Trophoblast cell (in vitro differentiated cells and primary cell): ENCODE measurements at regions not wholly inside any gene's neighbourhood (a gene's known extent, or its start where the extent isn't known, plus 50 kb on each side); places are given as distances from the start of the nearest gene placed in this dataset.

Experiments used
- DNase-seq, 2 donors: peaks; one replicate each; pipeline ENCODE4 v3.0.0-alpha.2; 2016
- H2AFZ ChIP-seq: 2 replicates; pipeline ENCODE4 v1.6.1; 2013; ENCODE audit warnings: low read length, moderate library complexity, mild to moderate bottlenecking; ENCODE audit not compliant: insufficient read depth, poor library complexity
- H2AK5ac ChIP-seq: 2 replicates; pipeline ENCODE4 v1.6.1; 2013; ENCODE audit warnings: mild to moderate bottlenecking, low read length
- H2BK120ac ChIP-seq: 2 replicates; pipeline ENCODE4 v1.6.1; 2013; ENCODE audit warnings: low read length, mild to moderate bottlenecking, moderate library complexity; ENCODE audit not compliant: insufficient read depth, poor library complexity
- H2BK12ac ChIP-seq: 2 replicates; pipeline ENCODE4 v1.6.1; 2013; ENCODE audit warnings: mild to moderate bottlenecking, low read length, moderate library complexity
- H2BK5ac ChIP-seq: 2 replicates; pipeline ENCODE4 v1.6.1; 2013; ENCODE audit warnings: low read length, low read depth, moderate library complexity, mild to moderate bottlenecking; ENCODE audit not compliant: poor library complexity
- H3K14ac ChIP-seq: 2 replicates; pipeline ENCODE4 v1.6.1; 2013; ENCODE audit warnings: mild to moderate bottlenecking, low read length
- H3K18ac ChIP-seq: 2 replicates; pipeline ENCODE4 v1.6.1; 2013; ENCODE audit warnings: mild to moderate bottlenecking, low read length
- H3K23ac ChIP-seq: 2 replicates; pipeline ENCODE4 v1.6.1; 2013; ENCODE audit warnings: low read length
- H3K27ac ChIP-seq: 2 replicates; pipeline ENCODE4 v1.5.1; 2013; ENCODE audit warnings: low read depth, mild to moderate bottlenecking, inconsistent platforms, low read length, moderate library complexity
- H3K27me3 ChIP-seq: 2 replicates; pipeline ENCODE4 v1.6.1; 2013; ENCODE audit warnings: inconsistent platforms, mild to moderate bottlenecking, low read length, moderate library complexity; ENCODE audit not compliant: insufficient read depth
- H3K36me3 ChIP-seq, 2 experiments: 1 replicate in 1 of 2; 2 replicates in 1 of 2; pipeline ENCODE4 v1.6.1; 2013; ENCODE audit warnings: low read length in 2 of 2, mild to moderate bottlenecking in 2 of 2, moderate library complexity in 1 of 2; ENCODE audit not compliant: insufficient read depth in 2 of 2, control insufficient read depth in 1 of 2
- H3K4ac ChIP-seq: 2 replicates; pipeline ENCODE4 v1.6.1; 2013; ENCODE audit warnings: low read depth, mild to moderate bottlenecking, low read length, moderate library complexity
- H3K4me1 ChIP-seq, 2 experiments: 1 replicate in 1 of 2; 2 replicates in 1 of 2; pipeline ENCODE4 v1.6.1; 2013; ENCODE audit warnings: low read length in 2 of 2, mild to moderate bottlenecking in 2 of 2, moderate library complexity in 1 of 2; ENCODE audit not compliant: insufficient read depth in 2 of 2, control insufficient read depth in 1 of 2
- H3K4me2 ChIP-seq: 2 replicates; pipeline ENCODE4 v1.6.1; 2013; ENCODE audit warnings: inconsistent platforms, mild to moderate bottlenecking, low read length, moderate library complexity
- H3K4me3 ChIP-seq: 2 replicates; pipeline ENCODE4 v1.5.1; 2013; ENCODE audit warnings: mild to moderate bottlenecking, low read depth, low read length, inconsistent platforms
- H3K79me1 ChIP-seq: one replicate; pipeline ENCODE4 v1.6.1; 2013; ENCODE audit warnings: low read length
- H3K79me2 ChIP-seq: 2 replicates; pipeline ENCODE4 v1.6.1; 2013; ENCODE audit warnings: low read length, mild to moderate bottlenecking; ENCODE audit not compliant: control insufficient read depth, insufficient read depth, poor library complexity
- H3K9ac ChIP-seq: 2 replicates; pipeline ENCODE4 v1.6.1; 2013; ENCODE audit warnings: mild to moderate bottlenecking, low read length
- H3K9me3 ChIP-seq: 2 replicates; pipeline ENCODE4 v1.6.1; 2013; ENCODE audit warnings: low read depth, mild to moderate bottlenecking, control low read depth, inconsistent platforms, low read length; ENCODE audit not compliant: insufficient read depth
- H4K12ac ChIP-seq: 2 replicates; pipeline ENCODE4 v1.6.1; 2013; ENCODE audit warnings: low read depth, mild to moderate bottlenecking, low read length, moderate library complexity
- H4K8ac ChIP-seq: 2 replicates; pipeline ENCODE4 v1.6.1; 2013; ENCODE audit warnings: low read depth, mild to moderate bottlenecking, low read length, moderate library complexity
- H4K91ac ChIP-seq: one replicate; pipeline ENCODE4 v1.6.1; 2013; ENCODE audit warnings: low read depth, mild to moderate bottlenecking, low read length, moderate library complexity
- WGBS: extraction: QIAGEN DNeasy Blood & Tissue Kit; methylation state at CpG from one replicate; pipeline ENCODE4 v1.1.7; 2013; ENCODE audit warnings: missing lambda C conversion rate; ENCODE audit not compliant: insufficient read length, insufficient coverage; ENCODE audit errors: extremely low coverage; 5-methylcytosine and 5-hydroxymethylcytosine counted together

GRCh38 chr12:58502841-58503240, 417.5 kb downstream of the LRIG3 start:
- no peaks in the 10 kb centered on the region for H3K4me1 ChIP-seq
- H3K4me3 ChIP-seq, result no peak overlapping the region
- no peak overlapping the region for H3K4ac ChIP-seq
- DNase-seq, result no peak
- no peak overlapping the region for H2AK5ac ChIP-seq
- H2BK120ac ChIP-seq, result no peak overlapping the region
- H3K27ac ChIP-seq, result no peak overlapping the region
- no peak overlapping the region for H4K12ac ChIP-seq
- no peak overlapping the region for H2BK12ac ChIP-seq
- no peak overlapping the region for H2AFZ ChIP-seq
- no peaks in the 10 kb centered on the region for H3K79me1 ChIP-seq
- no peak overlapping the region for H3K14ac ChIP-seq
- no peak overlapping the region for H3K9ac ChIP-seq
- no peak overlapping the region for H3K18ac ChIP-seq
- no peak overlapping the region for H4K91ac ChIP-seq
- no peak overlapping the region for H2BK5ac ChIP-seq
- no peaks in the 10 kb centered on the region for H3K9me3 ChIP-seq
- no peaks in the 10 kb centered on the region for H3K79me2 ChIP-seq
- no peak overlapping the region for H4K8ac ChIP-seq
- no peak overlapping the region for H3K23ac ChIP-seq
- H3K27me3 ChIP-seq, result no peaks in the 10 kb centered on the region
- no peaks in the 10 kb centered on the region for H3K36me3 ChIP-seq
- no CpG with 5 or more reads among the region's 4 CpGs for WGBS
- no peak overlapping the region for H3K4me2 ChIP-seq

DNA sequence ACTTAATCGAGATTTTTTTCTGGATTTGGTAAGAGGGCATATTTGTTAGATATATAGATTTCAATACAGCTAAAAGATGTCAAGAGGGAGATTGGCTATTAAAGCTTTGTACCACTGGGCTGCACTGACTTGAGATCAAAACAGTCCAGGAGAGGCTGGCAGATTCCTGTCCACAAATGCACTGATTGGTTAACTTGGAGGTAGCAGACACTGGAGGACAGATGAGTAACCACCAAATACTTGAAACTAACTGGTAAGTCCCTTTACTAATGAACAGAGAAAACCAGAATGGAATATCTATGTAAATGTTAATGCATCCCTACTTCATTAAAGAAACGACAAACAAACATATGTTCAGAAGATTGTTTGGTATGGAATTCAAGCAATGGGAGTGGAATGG, 416.6 kb downstream of the LRIG3 start:
- no peak overlapping the region for H3K9ac ChIP-seq
- H3K79me2 ChIP-seq, result no peaks in the 10 kb centered on the region
- H2AK5ac ChIP-seq, result no peak overlapping the region
- no peak overlapping the region for H3K18ac ChIP-seq
- no peak overlapping the region for H3K27ac ChIP-seq
- no peak overlapping the region for H2BK12ac ChIP-seq
- no peak overlapping the region for H3K4ac ChIP-seq
- H4K91ac ChIP-seq, result no peak overlapping the region
- H3K23ac ChIP-seq, result no peak overlapping the region
- H2AFZ ChIP-seq, result no peak overlapping the region
- no peak overlapping the region for H3K4me2 ChIP-seq
- no peaks in the 10 kb centered on the region for H3K79me1 ChIP-seq
- no peak for DNase-seq
- no peak overlapping the region for H4K12ac ChIP-seq
- no peaks in the 10 kb centered on the region for H3K9me3 ChIP-seq
- H3K14ac ChIP-seq, result no peak overlapping the region
- H3K4me1 ChIP-seq, result no peaks in the 10 kb centered on the region
- no peaks in the 10 kb centered on the region for H3K27me3 ChIP-seq
- H4K8ac ChIP-seq, result no peak overlapping the region
- H2BK5ac ChIP-seq, result no peak overlapping the region
- H3K36me3 ChIP-seq, result no peaks in the 10 kb centered on the region
- WGBS, result no CpG with 5 or more reads among the region's 2 CpGs
- H2BK120ac ChIP-seq, result no peak overlapping the region
- H3K4me3 ChIP-seq, result no peak overlapping the region

DNA sequence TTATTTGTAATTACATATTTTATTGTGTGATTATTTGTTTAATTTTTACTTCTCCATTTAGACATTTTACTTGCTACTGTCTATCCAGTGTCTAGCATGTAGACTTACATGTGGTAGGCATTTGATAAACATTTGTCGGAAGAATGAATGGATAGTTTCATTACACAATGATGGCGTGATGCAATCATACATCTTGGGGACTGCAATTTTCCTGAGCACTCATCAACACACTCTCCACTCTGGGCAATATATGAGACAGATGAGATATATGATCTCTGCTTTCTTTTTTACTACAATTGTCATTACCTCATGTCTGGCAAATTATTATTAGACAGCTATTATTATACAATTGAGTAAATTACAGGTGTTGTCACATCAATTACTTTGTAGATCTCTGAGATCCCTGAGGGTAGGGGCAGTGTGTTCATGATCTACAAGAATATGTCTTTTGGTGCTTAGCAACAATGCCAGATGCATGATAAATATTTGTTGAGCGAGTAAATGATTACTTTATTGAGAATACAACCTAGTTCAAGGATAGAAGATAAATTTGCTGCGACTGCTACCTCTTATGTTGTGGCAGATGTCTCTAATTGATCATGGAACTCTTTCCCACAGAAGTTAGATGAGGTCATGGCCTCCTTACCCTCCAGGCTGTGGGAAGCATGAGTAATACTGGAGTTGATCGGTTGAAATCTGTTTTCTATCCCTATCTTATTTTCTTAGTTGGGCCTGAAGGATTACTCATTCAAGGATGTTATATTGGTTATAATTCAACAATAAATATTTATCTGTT, 416.0 kb downstream of the LRIG3 start:
- H4K8ac ChIP-seq, result no peak overlapping the region
- no peaks in the 10 kb centered on the region for H3K36me3 ChIP-seq
- no peak overlapping the region for H2AFZ ChIP-seq
- DNase-seq, result no peak
- H3K4me1 ChIP-seq, result no peaks in the 10 kb centered on the region
- no peaks in the 10 kb centered on the region for H3K79me1 ChIP-seq
- no peak overlapping the region for H2AK5ac ChIP-seq
- no peak overlapping the region for H3K9ac ChIP-seq
- no peak overlapping the region for H3K14ac ChIP-seq
- H4K12ac ChIP-seq, result no peak overlapping the region
- no peak overlapping the region for H3K4ac ChIP-seq
- no peak overlapping the region for H4K91ac ChIP-seq
- no CpG with 5 or more reads among the region's 5 CpGs for WGBS
- H2BK12ac ChIP-seq, result no peak overlapping the region
- no peak overlapping the region for H3K18ac ChIP-seq
- no peak overlapping the region for H2BK5ac ChIP-seq
- no peak overlapping the region for H2BK120ac ChIP-seq
- H3K23ac ChIP-seq, result no peak overlapping the region
- no peak overlapping the region for H3K4me3 ChIP-seq
- H3K79me2 ChIP-seq, result no peaks in the 10 kb centered on the region
- no peaks in the 10 kb centered on the region for H3K9me3 ChIP-seq
- no peak overlapping the region for H3K4me2 ChIP-seq
- H3K27me3 ChIP-seq, result no peaks in the 10 kb centered on the region
- no peak overlapping the region for H3K27ac ChIP-seq

GRCh38 chr12:58509116-58509885, 411.0 kb downstream of the LRIG3 start:
- Histone ChIP-seq H3K4me3 (no peak overlapping the region), H3K36me3 (no peaks in the 10 kb centered on the region), H3K23ac (no peak overlapping the region), H3K4me2 (no peak overlapping the region), H2AK5ac (no peak overlapping the region), H3K14ac (no peak overlapping the region), H4K12ac (no peak overlapping the region), H4K8ac (no peak overlapping the region), H3K27me3 (no peaks in the 10 kb centered on the region), H3K4ac (no peak overlapping the region), H3K9ac (no peak overlapping the region), H3K79me1 (no peaks in the 10 kb centered on the region), H3K79me2 (no peaks in the 10 kb centered on the region), H2BK12ac (no peak overlapping the region), H3K18ac (no peak overlapping the region), H3K9me3 (no peaks in the 10 kb centered on the region), H3K4me1 (no peaks in the 10 kb centered on the region), H4K91ac (no peak overlapping the region), H3K27ac (no peak overlapping the region), H2BK5ac (no peak overlapping the region), H2BK120ac (no peak overlapping the region), H2AFZ (no peak overlapping the region)
- no CpG with 5 or more reads among the region's 5 CpGs for WGBS
- DNase-seq, result no peak
